Right kidney (tissue), 1 donor: ENCODE measurements at regions not wholly inside any gene's neighbourhood (a gene's known extent, or its start where the extent isn't known, plus 50 kb on each side); places are given as distances from the start of the nearest gene placed in this dataset.
"Not testable (repeated sequence)": the region's sequence is repeated elsewhere in the genome, so short reads cannot be mapped to it uniquely, and the experiment has no call there.

Source experiments
- DNase-seq: peaks from one replicate; pipeline ENCODE4 v3.0.0-alpha.2; 2016

- DNase-seq = no peak
Measured at GRCh38 chr3:105145511-105145910, 221.2 kb upstream of the ALCAM start.

GRCh38 chr3:105149197-105149596 is 217.5 kb upstream of the ALCAM start:
- not testable (repeated sequence) for DNase-seq

GRCh38 chr3:105152987-105153386 is 213.7 kb upstream of the ALCAM start:
- DNase-seq = no peak

- DNase-seq = no peak
Measured at GRCh38 chr3:105154692-105155091, 212.0 kb upstream of the ALCAM start.

- no peak for DNase-seq
Measured at GRCh38 chr3:105157067-105157765, 209.5 kb upstream of the ALCAM start.

- no peak for DNase-seq
Measured at GRCh38 chr3:105157766-105158085, 209.0 kb upstream of the ALCAM start.

GRCh38 chr3:105158286-105158685 is 208.4 kb upstream of the ALCAM start:
- no peak for DNase-seq

- no peak for DNase-seq
Measured at GRCh38 chr3:105162448-105162847, 204.3 kb upstream of the ALCAM start.

- no peak for DNase-seq
Measured at GRCh38 chr3:105166893-105167292, 199.8 kb upstream of the ALCAM start.

GRCh38 chr3:105170423-105170822 is 196.3 kb upstream of the ALCAM start:
- no peak for DNase-seq

- DNase-seq = no peak
Measured at GRCh38 chr3:105174017-105174615, 192.6 kb upstream of the ALCAM start.

- DNase-seq = no peak
Measured at GRCh38 chr3:105177576-105177975, 189.1 kb upstream of the ALCAM start.

GRCh38 chr3:105187344-105187743 is 179.4 kb upstream of the ALCAM start:
- no peak for DNase-seq

GRCh38 chr3:105195260-105195659 is 171.4 kb upstream of the ALCAM start:
- no peak for DNase-seq

GRCh38 chr3:105197863-105198262 is 168.8 kb upstream of the ALCAM start:
- DNase-seq = no peak

- DNase-seq = no peak
Measured at GRCh38 chr3:105199217-105199616, 167.5 kb upstream of the ALCAM start.

- DNase-seq = no peak
Measured at GRCh38 chr3:105210141-105210540, 156.6 kb upstream of the ALCAM start.

GRCh38 chr3:105214590-105214989 is 152.1 kb upstream of the ALCAM start:
- no peak for DNase-seq

- no peak for DNase-seq
Measured at GRCh38 chr3:105222568-105223093, 144.1 kb upstream of the ALCAM start.

GRCh38 chr3:105223815-105224214 is 142.9 kb upstream of the ALCAM start:
- DNase-seq = no peak

GRCh38 chr3:105228696-105229095 is 138.0 kb upstream of the ALCAM start:
- no peak for DNase-seq

GRCh38 chr3:105232553-105232952 is 134.2 kb upstream of the ALCAM start:
- no peak for DNase-seq

GRCh38 chr3:105233010-105233409 is 133.7 kb upstream of the ALCAM start:
- no peak for DNase-seq

- no peak for DNase-seq
Measured at GRCh38 chr3:105235221-105235620, 131.5 kb upstream of the ALCAM start.
